AG09309 (cell line): ENCODE measurements at regions not wholly inside any gene's neighbourhood (a gene's known extent, or its start where the extent isn't known, plus 50 kb on each side); places are given as distances from the start of the nearest gene placed in this dataset.

ENCODE experiments used
- DNase-seq: peaks from one replicate; pipeline ENCODE4 v3.0.0-alpha.2; 2010; ENCODE audit warnings: low read depth
- H3K4me3 ChIP-seq: 2 replicates; pipeline ENCODE4 v1.5.1; 2011; ENCODE audit warnings: mild to moderate bottlenecking, low read depth, low read length, moderate library complexity; ENCODE audit not compliant: control insufficient read depth
- CTCF ChIP-seq: IDR thresholded peaks from 2 replicates; pipeline ENCODE4 v1.5.1; 2011; ENCODE audit warnings: mild to moderate bottlenecking, low read depth, low read length, inconsistent platforms; ENCODE audit not compliant: insufficient read depth, control insufficient read depth; ENCODE audit errors: missing control alignments

- no peak overlapping the region for H3K4me3 ChIP-seq
- no peak for DNase-seq
- no peak for TF ChIP-seq CTCF
Measured at GRCh38 chr4:160238790-160239189, 1135.9 kb downstream of the RAPGEF2 start.

- no peak for TF ChIP-seq CTCF
- DNase-seq, result no peak
- H3K4me3 ChIP-seq, result no peak overlapping the region
Measured at GRCh38 chr4:160247091-160247656, 1144.3 kb downstream of the RAPGEF2 start.

- TF ChIP-seq CTCF, result no peak
- no peak overlapping the region for H3K4me3 ChIP-seq
- no peak for DNase-seq
Measured at GRCh38 chr4:160251522-160252170, 1148.8 kb downstream of the RAPGEF2 start.

- no peak for DNase-seq
- no peak for TF ChIP-seq CTCF
- no peak overlapping the region for H3K4me3 ChIP-seq
Measured at GRCh38 chr4:160257318-160257717, 1154.4 kb downstream of the RAPGEF2 start.

GRCh38 chr4:160265014-160265413 is 1162.1 kb downstream of the RAPGEF2 start:
- no peak overlapping the region for H3K4me3 ChIP-seq
- no peak for TF ChIP-seq CTCF
- no peak for DNase-seq

GRCh38 chr4:160265836-160266235 is 1163.0 kb downstream of the RAPGEF2 start:
- DNase-seq, result no peak
- no peak for TF ChIP-seq CTCF
- H3K4me3 ChIP-seq, result no peak overlapping the region
